SK-N-SH treated with all-trans-retinoic acid at 6 μM for 48 hours (cell line): ENCODE measurements at regions not wholly inside any gene's neighbourhood (a gene's known extent, or its start where the extent isn't known, plus 50 kb on each side); places are given as distances from the start of the nearest gene placed in this dataset.

Source experiments
- ARNTL ChIP-seq: fragments of 450-650 bp; formaldehyde crosslinking; IDR thresholded peaks from 2 replicates; pipeline ENCODE4 v1.5.0; 2020; ENCODE audit warnings: low read depth, mild to moderate bottlenecking, moderate library complexity, borderline replicate concordance
- BACH2 ChIP-seq: fragments of 250-450 bp; sonication (Bioruptor Pico); IDR thresholded peaks from 2 replicates; pipeline ENCODE4 v1.9.0; 2021; ENCODE audit warnings: mild to moderate bottlenecking, borderline replicate concordance
- CSDC2 ChIP-seq: fragments of 250-450 bp; sonication (Bioruptor Pico); IDR thresholded peaks from 2 replicates; pipeline ENCODE4 v1.5.0; 2020; ENCODE audit warnings: mild to moderate bottlenecking, moderate library complexity
- ESRRG ChIP-seq: fragments of 250-450 bp; sonication (Bioruptor Pico); IDR thresholded peaks from 2 replicates; pipeline ENCODE4 v1.6.1; 2021; ENCODE audit warnings: mild to moderate bottlenecking
- GLIS3 ChIP-seq: fragments of 250-450 bp; sonication (Bioruptor Pico); IDR thresholded peaks from 2 replicates; pipeline ENCODE4 v1.5.0; 2020; ENCODE audit warnings: mild to moderate bottlenecking, moderate library complexity
- OSR1 ChIP-seq: fragments of 250-450 bp; sonication (Bioruptor Pico); IDR thresholded peaks from 2 replicates; pipeline ENCODE4 v1.8.0; 2022; ENCODE audit warnings: moderate library complexity, mild to moderate bottlenecking, inconsistent platforms
- PPARA ChIP-seq: fragments of 250-450 bp; sonication (Bioruptor Pico); IDR thresholded peaks from 2 replicates; pipeline ENCODE4 v1.5.0; 2020; ENCODE audit warnings: mild to moderate bottlenecking, borderline replicate concordance
- RARB ChIP-seq: fragments of 250-450 bp; sonication (Bioruptor Pico); IDR thresholded peaks from 2 replicates; pipeline ENCODE4 v1.8.0; 2021; ENCODE audit warnings: mild to moderate bottlenecking, moderate library complexity
- SNAI2 ChIP-seq: fragments of 250-450 bp; sonication (Bioruptor Pico); IDR thresholded peaks from 2 replicates; pipeline ENCODE4 v1.5.0; 2020; ENCODE audit warnings: mild to moderate bottlenecking, moderate library complexity
- ZC3H10 ChIP-seq: fragments of 250-450 bp; sonication (Bioruptor Pico); IDR thresholded peaks from 2 replicates; pipeline ENCODE4 v1.5.1; 2021; ENCODE audit warnings: mild to moderate bottlenecking, moderate library complexity
- ZNF565 ChIP-seq: fragments of 450-650 bp; formaldehyde crosslinking; conservative IDR thresholded peaks from 2 replicates; pipeline ENCODE4 v1.5.0; 2020; ENCODE audit warnings: low read depth, mild to moderate bottlenecking, moderate library complexity
- ZNF70 ChIP-seq: fragments of 450-650 bp; formaldehyde crosslinking; IDR thresholded peaks from 2 replicates; pipeline ENCODE4 v1.5.0; 2020; ENCODE audit warnings: mild to moderate bottlenecking, moderate library complexity
- TF ChIP-seq, protein P1 (sequence below): fragments of 250-450 bp; sonication (Bioruptor Pico); IDR thresholded peaks from 2 replicates; pipeline ENCODE4 v1.8.0; 2020; ENCODE audit warnings: mild to moderate bottlenecking, moderate library complexity, borderline replicate concordance
- TF ChIP-seq, protein P2 (sequence below): fragments of 250-450 bp; sonication (Bioruptor Pico); IDR thresholded peaks from 2 replicates; pipeline ENCODE4 v1.5.1; 2021; ENCODE audit warnings: mild to moderate bottlenecking, moderate library complexity

DNA sequence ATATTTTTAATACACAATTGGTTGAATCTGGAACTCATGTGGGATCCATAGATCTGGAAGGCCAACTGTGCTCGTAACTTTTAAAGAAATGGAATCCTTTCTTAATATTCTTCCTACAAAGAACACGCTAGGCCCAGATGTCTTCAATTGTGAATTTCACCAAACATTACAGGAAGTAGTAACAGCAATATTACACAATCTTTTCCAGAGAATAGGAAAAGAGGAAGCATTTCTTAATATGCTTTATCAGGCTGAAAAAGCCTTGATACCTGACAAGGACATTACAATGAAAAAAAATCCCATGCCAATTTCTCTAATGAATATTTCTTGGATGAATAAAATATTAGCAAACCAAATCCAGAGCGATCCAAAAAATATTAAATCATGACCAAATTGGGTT lies 80.3 kb upstream of the HAAO start:
- TF ChIP-seq ESRRG (no peak), SNAI2 (CRISPR knock-in tag) (no peak), ZNF70 (CRISPR knock-in tag) (no peak), GLIS3 (no peak), ZC3H10 (CRISPR knock-in tag) (no peak), RARB (CRISPR knock-in tag) (no peak), ZNF565 (CRISPR knock-in tag) (no peak), OSR1 (CRISPR knock-in tag) (no peak), CSDC2 (CRISPR knock-in tag) (no peak), BACH2 (CRISPR knock-in tag) (no peak), PPARA (no peak), ARNTL (no peak)
- TF ChIP-seq, protein P1, sequence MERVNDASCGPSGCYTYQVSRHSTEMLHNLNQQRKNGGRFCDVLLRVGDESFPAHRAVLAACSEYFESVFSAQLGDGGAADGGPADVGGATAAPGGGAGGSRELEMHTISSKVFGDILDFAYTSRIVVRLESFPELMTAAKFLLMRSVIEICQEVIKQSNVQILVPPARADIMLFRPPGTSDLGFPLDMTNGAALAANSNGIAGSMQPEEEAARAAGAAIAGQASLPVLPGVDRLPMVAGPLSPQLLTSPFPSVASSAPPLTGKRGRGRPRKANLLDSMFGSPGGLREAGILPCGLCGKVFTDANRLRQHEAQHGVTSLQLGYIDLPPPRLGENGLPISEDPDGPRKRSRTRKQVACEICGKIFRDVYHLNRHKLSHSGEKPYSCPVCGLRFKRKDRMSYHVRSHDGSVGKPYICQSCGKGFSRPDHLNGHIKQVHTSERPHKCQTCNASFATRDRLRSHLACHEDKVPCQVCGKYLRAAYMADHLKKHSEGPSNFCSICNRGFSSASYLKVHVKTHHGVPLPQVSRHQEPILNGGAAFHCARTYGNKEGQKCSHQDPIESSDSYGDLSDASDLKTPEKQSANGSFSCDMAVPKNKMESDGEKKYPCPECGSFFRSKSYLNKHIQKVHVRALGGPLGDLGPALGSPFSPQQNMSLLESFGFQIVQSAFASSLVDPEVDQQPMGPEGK (CRISPR knock-in tag) = no peak
- TF ChIP-seq, protein P2, sequence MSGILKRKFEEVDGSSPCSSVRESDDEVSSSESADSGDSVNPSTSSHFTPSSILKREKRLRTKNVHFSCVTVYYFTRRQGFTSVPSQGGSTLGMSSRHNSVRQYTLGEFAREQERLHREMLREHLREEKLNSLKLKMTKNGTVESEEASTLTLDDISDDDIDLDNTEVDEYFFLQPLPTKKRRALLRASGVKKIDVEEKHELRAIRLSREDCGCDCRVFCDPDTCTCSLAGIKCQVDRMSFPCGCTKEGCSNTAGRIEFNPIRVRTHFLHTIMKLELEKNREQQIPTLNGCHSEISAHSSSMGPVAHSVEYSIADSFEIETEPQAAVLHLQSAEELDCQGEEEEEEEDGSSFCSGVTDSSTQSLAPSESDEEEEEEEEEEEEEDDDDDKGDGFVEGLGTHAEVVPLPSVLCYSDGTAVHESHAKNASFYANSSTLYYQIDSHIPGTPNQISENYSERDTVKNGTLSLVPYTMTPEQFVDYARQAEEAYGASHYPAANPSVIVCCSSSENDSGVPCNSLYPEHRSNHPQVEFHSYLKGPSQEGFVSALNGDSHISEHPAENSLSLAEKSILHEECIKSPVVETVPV = no peak
